ENCODE measurements at regions not wholly inside any gene's neighbourhood (a gene's known extent, or its start where the extent isn't known, plus 50 kb on each side); places are given as distances from the start of the nearest gene placed in this dataset.

DNA sequence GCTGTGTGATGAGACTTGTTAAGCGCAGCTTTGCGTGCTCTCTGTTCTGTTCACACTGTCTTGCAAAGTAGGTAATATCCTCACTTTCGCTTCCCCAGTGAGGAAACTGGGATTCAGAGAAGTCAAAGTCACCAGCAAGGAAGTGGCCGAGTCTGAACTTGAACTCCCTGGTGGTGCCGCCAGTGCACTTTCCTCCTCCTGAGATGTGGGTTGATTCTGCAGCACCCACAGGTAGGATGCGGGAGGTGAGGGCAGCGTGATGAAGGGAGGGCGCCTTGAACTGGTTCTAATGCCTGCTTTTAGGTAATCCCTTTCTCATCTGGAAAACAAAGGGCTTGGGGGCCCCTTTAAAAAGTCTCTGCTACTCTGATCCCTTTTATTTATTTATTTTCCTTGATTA, 54.9 kb upstream of the IGF1 start:
- DNase-seq (ENCODE audit: low spot score, unreplicated experiment): no peak
- Mint-ChIP-seq H3K9me3 (ENCODE audit: low read depth) (no peaks in the 10 kb centered on the region), H3K4me3 (ENCODE audit: low read depth) (no peak overlapping the region), H3K4me1 (ENCODE audit: low read depth) (peaks cover 1% of the 10 kb centered on the region), H3K27me3 (peaks cover 14% of the 10 kb centered on the region), H3K27ac (no peak overlapping the region), H3K36me3 (ENCODE audit: insufficient read depth) (no peaks in the 10 kb centered on the region)
- TF ChIP-seq, protein P1, sequence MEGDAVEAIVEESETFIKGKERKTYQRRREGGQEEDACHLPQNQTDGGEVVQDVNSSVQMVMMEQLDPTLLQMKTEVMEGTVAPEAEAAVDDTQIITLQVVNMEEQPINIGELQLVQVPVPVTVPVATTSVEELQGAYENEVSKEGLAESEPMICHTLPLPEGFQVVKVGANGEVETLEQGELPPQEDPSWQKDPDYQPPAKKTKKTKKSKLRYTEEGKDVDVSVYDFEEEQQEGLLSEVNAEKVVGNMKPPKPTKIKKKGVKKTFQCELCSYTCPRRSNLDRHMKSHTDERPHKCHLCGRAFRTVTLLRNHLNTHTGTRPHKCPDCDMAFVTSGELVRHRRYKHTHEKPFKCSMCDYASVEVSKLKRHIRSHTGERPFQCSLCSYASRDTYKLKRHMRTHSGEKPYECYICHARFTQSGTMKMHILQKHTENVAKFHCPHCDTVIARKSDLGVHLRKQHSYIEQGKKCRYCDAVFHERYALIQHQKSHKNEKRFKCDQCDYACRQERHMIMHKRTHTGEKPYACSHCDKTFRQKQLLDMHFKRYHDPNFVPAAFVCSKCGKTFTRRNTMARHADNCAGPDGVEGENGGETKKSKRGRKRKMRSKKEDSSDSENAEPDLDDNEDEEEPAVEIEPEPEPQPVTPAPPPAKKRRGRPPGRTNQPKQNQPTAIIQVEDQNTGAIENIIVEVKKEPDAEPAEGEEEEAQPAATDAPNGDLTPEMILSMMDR (IDR thresholded peaks at IDR 0.05; ENCODE audit: unreplicated experiment): no peak

DNA sequence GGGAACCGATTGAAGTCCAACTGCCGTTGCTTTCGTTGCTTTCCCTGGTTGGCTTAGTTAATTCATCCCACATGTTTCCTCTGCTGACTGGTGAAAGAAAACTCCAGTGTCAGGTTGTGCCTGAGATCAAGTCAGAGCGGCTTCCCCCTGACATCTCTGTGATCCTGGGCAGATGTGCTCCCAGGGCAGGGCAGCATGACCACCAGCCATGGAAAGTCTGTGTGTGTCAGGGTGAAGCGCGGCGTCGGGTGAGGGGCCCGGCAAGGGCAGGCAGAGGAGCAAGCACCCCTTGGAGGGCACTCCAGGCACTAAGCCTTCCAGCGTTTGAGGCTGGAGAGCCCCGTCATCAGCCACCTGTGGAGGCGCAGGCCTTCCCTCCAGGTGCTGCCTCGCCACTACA, 54.5 kb upstream of the IGF1 start:
- TF ChIP-seq, protein P1 (IDR thresholded peaks at IDR 0.05; ENCODE audit: unreplicated experiment): no peak
- H3K36me3 Mint-ChIP-seq (ENCODE audit: insufficient read depth): no peaks in the 10 kb centered on the region
- peaks cover 1% of the 10 kb centered on the region for H3K4me1 Mint-ChIP-seq (ENCODE audit: low read depth)
- no peak overlapping the region for H3K4me3 Mint-ChIP-seq (ENCODE audit: low read depth)
- DNase-seq (ENCODE audit: low spot score, unreplicated experiment): no peak
- no peak overlapping the region for H3K27ac Mint-ChIP-seq
- H3K9me3 Mint-ChIP-seq (ENCODE audit: low read depth): no peaks in the 10 kb centered on the region
- H3K27me3 Mint-ChIP-seq: peaks cover 13% of the 10 kb centered on the region

DNA sequence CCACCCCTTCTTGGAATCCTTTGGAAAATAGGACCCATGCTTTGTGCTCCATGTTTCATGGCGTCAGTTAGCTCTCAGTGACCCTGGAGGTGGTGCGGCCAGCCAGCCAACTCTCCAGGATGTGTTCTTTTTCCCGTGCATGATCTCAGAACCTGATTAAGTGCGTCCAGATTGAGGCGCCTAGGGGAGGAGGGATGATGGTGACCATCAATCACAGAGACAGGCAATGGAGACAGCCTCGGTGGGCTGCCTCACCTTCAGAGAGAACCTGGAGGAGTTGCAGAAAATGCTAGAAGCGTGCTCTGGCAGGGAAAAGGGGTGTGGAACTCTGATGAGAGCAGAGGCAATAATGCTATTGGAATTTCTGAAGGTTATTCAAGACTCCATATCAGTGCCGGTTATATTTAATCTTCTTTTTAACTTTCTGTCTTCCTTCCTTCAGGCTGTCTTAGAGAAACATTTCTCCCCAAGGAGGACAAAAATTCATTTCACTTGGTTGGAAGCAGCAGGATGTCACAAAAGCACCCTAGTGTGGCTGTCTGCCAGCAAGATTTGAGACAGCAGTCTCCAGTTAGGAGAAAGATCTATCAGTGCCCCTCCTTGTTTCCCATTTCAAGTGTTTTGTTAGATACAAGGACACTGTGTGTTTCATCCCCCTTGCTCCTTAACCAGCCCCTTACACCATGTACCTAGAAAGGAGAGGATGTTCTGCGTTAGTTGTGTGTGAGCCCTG, 53.3 kb upstream of the IGF1 start:
- no peak overlapping the region for H3K27ac Mint-ChIP-seq
- peaks cover 2% of the 10 kb centered on the region for H3K27me3 Mint-ChIP-seq
- H3K36me3 Mint-ChIP-seq (ENCODE audit: insufficient read depth): no peaks in the 10 kb centered on the region
- DNase-seq (ENCODE audit: low spot score, unreplicated experiment): no peak
- H3K4me1 Mint-ChIP-seq (ENCODE audit: low read depth): no peaks in the 10 kb centered on the region
- TF ChIP-seq, protein P1 (IDR thresholded peaks at IDR 0.05; ENCODE audit: unreplicated experiment): no peak
- H3K4me3 Mint-ChIP-seq (ENCODE audit: low read depth): no peak overlapping the region
- no peaks in the 10 kb centered on the region for H3K9me3 Mint-ChIP-seq (ENCODE audit: low read depth)

Data from progenitor cell of endocrine pancreas (in vitro differentiated cells).